Thyroid gland (tissue), 4 donors: ENCODE measurements at regions not wholly inside any gene's neighbourhood (a gene's known extent, or its start where the extent isn't known, plus 50 kb on each side); places are given as distances from the start of the nearest gene placed in this dataset.

ENCODE experiments used
- POLR2A ChIP-seq, 2 donors: fragments of 450-650 bp; IDR thresholded peaks; one replicate each; pipeline ENCODE4 v1.6.1; 2017; ENCODE audit warnings: antibody characterized with exemption in 2 of 2, mild to moderate bottlenecking in 2 of 2, moderate library complexity in 1 of 2
- TF ChIP-seq, protein P1 (sequence below), 6 experiments: fragments of 200-600 bp in 3 of 6; fragments of 450-650 bp in 3 of 6; sonication (generic) in 3 of 6; IDR thresholded peaks; one replicate each; pipeline ENCODE4 v1.5.1; 2016 to 2019; ENCODE audit warnings: antibody characterized with exemption in 6 of 6, mild to moderate bottlenecking in 2 of 6, inconsistent platforms in 1 of 6, moderate library complexity in 1 of 6

DNA sequence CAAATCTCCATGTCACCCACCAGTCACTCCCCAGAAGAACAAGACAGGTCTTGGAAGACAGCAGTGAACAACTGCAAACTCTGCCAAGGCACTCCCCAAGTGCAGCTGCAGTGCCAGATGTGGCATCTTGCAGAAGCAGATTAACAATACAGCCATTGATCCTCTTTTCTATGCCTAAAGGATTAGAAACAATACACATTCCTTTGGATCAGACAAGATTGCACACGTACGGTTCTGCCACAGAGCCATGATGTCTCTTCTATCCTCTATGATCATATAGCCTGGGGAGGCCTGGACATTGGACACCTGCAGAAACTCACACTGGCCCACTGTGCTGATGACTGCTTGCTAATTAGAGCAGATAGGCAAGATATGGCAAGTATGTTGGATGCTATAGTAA lies 155.9 kb downstream of the MYLK4 start:
- no peak for TF ChIP-seq POLR2A (IDR thresholded peaks at IDR 0.05)
- TF ChIP-seq, protein P1, sequence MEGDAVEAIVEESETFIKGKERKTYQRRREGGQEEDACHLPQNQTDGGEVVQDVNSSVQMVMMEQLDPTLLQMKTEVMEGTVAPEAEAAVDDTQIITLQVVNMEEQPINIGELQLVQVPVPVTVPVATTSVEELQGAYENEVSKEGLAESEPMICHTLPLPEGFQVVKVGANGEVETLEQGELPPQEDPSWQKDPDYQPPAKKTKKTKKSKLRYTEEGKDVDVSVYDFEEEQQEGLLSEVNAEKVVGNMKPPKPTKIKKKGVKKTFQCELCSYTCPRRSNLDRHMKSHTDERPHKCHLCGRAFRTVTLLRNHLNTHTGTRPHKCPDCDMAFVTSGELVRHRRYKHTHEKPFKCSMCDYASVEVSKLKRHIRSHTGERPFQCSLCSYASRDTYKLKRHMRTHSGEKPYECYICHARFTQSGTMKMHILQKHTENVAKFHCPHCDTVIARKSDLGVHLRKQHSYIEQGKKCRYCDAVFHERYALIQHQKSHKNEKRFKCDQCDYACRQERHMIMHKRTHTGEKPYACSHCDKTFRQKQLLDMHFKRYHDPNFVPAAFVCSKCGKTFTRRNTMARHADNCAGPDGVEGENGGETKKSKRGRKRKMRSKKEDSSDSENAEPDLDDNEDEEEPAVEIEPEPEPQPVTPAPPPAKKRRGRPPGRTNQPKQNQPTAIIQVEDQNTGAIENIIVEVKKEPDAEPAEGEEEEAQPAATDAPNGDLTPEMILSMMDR (IDR thresholded peaks at IDR 0.05), result no peak
